Smooth muscle cell (in vitro differentiated cells): ENCODE measurements at regions not wholly inside any gene's neighbourhood (a gene's known extent, or its start where the extent isn't known, plus 50 kb on each side); places are given as distances from the start of the nearest gene placed in this dataset.

Experiments used
- DNase-seq: peaks from one replicate; lab custom pipeline; 2025; ENCODE audit not compliant: unreplicated experiment; lab: John Stamatoyannopoulos, UW
- H2AFZ ChIP-seq: fragments of 200-600 bp; sonication (generic); 2 replicates; pipeline ENCODE4 v1.6.0; 2016; ENCODE audit warnings: antibody characterized with exemption, low read depth, mild to moderate bottlenecking
- H3F3A ChIP-seq: fragments of 200-600 bp; sonication (generic); 2 replicates; pipeline ENCODE4 v1.6.0; 2017; ENCODE audit warnings: antibody characterized with exemption, low read depth
- H3K27ac ChIP-seq: fragments of 200-600 bp; sonication (generic); 2 replicates; pipeline ENCODE4 v1.5.1; 2016; ENCODE audit warnings: low read depth, mild to moderate bottlenecking
- H3K27me3 ChIP-seq: fragments of 200-600 bp; sonication (generic); 2 replicates; pipeline ENCODE4 v1.6.1; 2016; ENCODE audit warnings: low read depth, mild to moderate bottlenecking
- H3K36me3 ChIP-seq: fragments of 200-600 bp; sonication (generic); 2 replicates; pipeline ENCODE4 v1.5.1; 2016; ENCODE audit warnings: low read depth
- H3K4me1 ChIP-seq: fragments of 200-600 bp; sonication (generic); 2 replicates; pipeline ENCODE4 v1.5.1; 2016; ENCODE audit warnings: low read depth
- H3K4me2 ChIP-seq: fragments of 200-600 bp; sonication (generic); 2 replicates; pipeline ENCODE4 v1.6.0; 2016; ENCODE audit warnings: mild to moderate bottlenecking
- H3K4me3 ChIP-seq: fragments of 200-600 bp; sonication (generic); 2 replicates; pipeline ENCODE4 v1.5.1; 2016; ENCODE audit warnings: mild to moderate bottlenecking
- H3K79me2 ChIP-seq: fragments of 200-600 bp; sonication (generic); 2 replicates; pipeline ENCODE4 v1.6.0; 2016; ENCODE audit warnings: low read depth, mild to moderate bottlenecking
- H3K9ac ChIP-seq: fragments of 200-600 bp; sonication (generic); 2 replicates; pipeline ENCODE4 v1.6.0; 2016; ENCODE audit warnings: low read depth
- H3K9me3 ChIP-seq: fragments of 200-600 bp; sonication (generic); replicated peaks from 2 replicates; pipeline ENCODE4 v1.5.1; 2016; ENCODE audit warnings: low read depth
- H4K20me1 ChIP-seq: fragments of 200-600 bp; sonication (generic); 2 replicates; pipeline ENCODE4 v1.6.0; 2016; ENCODE audit warnings: low read depth
- WGBS: methylation state at CpG from one replicate; pipeline ENCODE4 v1.1.7; 2016; ENCODE audit warnings: low lambda C conversion rate; 5-methylcytosine and 5-hydroxymethylcytosine counted together
- TF ChIP-seq, protein P1 (sequence below): fragments of 200-600 bp; sonication (generic); IDR thresholded peaks from 2 replicates; pipeline ENCODE4 v1.5.1; 2017; ENCODE audit warnings: borderline replicate concordance, mild to moderate bottlenecking, antibody characterized with exemption; ENCODE audit not compliant: insufficient read depth, poor library complexity, severe bottlenecking

DNA sequence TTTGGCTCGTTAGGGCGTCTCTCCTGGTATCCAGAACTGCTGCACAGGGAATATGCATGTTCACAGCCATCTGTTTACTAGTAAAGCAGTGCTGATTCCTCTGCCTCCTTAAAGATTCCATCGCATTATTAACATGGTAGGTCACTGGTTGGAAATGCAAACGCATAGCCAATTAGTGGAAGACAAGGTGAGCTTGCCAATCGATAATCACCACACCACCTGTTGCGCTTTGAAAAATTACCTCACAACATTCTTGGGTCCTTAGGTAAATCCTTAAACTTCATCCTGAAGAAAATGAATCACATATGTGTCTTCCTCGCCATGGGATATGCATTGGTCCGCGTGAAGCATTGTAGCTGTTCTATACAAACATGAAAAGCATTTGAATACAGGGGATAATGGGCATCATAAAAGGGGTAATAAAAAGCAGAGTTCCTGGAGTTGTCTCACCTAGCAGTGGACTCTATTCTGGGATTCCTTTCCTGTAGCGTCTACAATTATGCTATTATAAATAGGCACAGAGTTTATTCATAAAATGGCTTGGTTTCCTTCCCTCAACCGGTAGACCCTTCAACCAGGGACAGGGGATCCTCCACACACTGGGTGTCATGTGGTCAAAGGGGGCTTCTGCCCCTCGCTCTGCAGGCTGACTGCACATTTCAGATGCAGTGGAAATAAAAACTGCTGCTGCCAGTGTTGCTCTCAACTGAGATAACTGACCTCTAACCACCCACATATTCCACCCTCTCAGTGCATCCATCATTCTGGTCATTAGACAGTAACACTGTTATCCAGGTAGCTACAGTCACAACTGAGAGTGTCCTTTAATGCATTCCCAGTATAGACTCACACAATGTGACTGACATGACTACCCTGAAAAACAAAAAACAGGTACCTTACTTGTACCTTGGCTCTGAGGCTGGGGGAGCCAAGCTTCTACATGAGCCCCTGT is 389.2 kb upstream of the NFE2L3 start:
- no peaks in the 10 kb centered on the region for H3K79me2 ChIP-seq
- H4K20me1 ChIP-seq = no peaks in the 10 kb centered on the region
- H3K9ac ChIP-seq = no peak overlapping the region
- no peaks in the 10 kb centered on the region for H3F3A ChIP-seq
- no peak overlapping the region for H3K4me2 ChIP-seq
- H3K4me3 ChIP-seq = no peak overlapping the region
- H3K27me3 ChIP-seq = peaks cover 4% of the 10 kb centered on the region
- no peak overlapping the region for H3K27ac ChIP-seq
- DNase-seq = no peak
- TF ChIP-seq, protein P1, sequence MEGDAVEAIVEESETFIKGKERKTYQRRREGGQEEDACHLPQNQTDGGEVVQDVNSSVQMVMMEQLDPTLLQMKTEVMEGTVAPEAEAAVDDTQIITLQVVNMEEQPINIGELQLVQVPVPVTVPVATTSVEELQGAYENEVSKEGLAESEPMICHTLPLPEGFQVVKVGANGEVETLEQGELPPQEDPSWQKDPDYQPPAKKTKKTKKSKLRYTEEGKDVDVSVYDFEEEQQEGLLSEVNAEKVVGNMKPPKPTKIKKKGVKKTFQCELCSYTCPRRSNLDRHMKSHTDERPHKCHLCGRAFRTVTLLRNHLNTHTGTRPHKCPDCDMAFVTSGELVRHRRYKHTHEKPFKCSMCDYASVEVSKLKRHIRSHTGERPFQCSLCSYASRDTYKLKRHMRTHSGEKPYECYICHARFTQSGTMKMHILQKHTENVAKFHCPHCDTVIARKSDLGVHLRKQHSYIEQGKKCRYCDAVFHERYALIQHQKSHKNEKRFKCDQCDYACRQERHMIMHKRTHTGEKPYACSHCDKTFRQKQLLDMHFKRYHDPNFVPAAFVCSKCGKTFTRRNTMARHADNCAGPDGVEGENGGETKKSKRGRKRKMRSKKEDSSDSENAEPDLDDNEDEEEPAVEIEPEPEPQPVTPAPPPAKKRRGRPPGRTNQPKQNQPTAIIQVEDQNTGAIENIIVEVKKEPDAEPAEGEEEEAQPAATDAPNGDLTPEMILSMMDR = no peak
- H3K9me3 ChIP-seq = no peaks in the 10 kb centered on the region
- peaks cover 15% of the 10 kb centered on the region for H3K4me1 ChIP-seq
- no peaks in the 10 kb centered on the region for H3K36me3 ChIP-seq
- WGBS = 70% methylated on average over 12 of the region's 12 CpGs
- no peak overlapping the region for H2AFZ ChIP-seq

DNA sequence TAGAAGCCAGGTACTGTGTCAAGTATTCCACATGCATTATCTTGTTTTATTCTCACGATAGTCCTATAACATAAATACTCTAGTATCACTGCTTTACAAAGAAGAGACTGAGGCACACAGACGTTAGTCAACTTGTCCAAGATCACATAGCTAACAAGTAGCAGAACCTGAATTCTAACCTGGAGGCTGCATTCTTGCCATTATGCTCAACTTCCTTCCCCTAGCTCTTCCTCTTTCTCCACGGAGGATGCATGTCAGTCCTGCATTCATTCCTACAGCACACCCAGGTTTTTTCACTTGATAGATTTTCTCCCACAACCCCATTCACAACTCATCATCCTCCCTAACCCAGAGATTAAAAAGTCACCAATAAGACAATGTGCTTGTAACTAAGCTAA is 388.5 kb upstream of the NFE2L3 start:
- Histone ChIP-seq H3K27ac (no peak overlapping the region), H3K4me3 (no peak overlapping the region), H4K20me1 (no peaks in the 10 kb centered on the region), H2AFZ (no peak overlapping the region), H3K4me2 (no peak overlapping the region), H3K4me1 (peaks cover 13% of the 10 kb centered on the region), H3K9me3 (no peaks in the 10 kb centered on the region), H3F3A (no peaks in the 10 kb centered on the region), H3K27me3 (peaks cover 4% of the 10 kb centered on the region), H3K36me3 (no peaks in the 10 kb centered on the region), H3K9ac (no peak overlapping the region), H3K79me2 (no peaks in the 10 kb centered on the region)
- TF ChIP-seq, protein P1 = no peak
- WGBS = 65% methylated on average over 3 of the region's 3 CpGs
- DNase-seq = no peak

DNA sequence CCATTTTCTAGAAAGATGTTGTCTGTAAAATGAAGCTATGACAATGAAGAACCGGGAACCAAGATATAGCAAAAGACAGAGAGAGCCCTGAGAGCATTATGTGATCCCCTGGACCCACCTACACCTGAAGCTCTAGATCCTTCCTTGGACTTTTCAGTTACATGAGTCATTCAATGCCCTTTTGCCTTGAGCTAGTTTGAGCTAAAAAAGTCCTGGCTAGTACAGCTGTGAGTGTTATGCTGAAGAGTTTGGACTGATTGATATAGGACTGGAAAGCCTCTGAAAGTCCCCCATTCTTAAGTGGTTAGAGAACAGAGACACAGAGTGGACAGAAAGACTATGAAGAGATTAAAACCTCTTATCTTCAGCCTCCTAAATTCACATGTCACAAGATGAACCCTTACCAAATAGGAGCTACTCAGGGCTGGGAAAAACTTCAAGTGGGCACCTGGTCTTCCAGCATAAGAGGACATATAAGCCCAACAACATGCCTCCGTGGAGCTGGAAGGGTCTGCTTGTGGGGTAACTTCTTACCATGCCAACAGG is 386.8 kb upstream of the NFE2L3 start:
- H3K4me2 ChIP-seq = no peak overlapping the region
- H3K36me3 ChIP-seq = no peaks in the 10 kb centered on the region

More for the DNA sequence above, 386.8 kb upstream of the NFE2L3 start:
- H3K27me3 ChIP-seq = peaks cover 4% of the 10 kb centered on the region
- H3K79me2 ChIP-seq = no peaks in the 10 kb centered on the region
- 85% methylated on average over 2 of the region's 2 CpGs for WGBS
- H3F3A ChIP-seq = no peaks in the 10 kb centered on the region
- no peak overlapping the region for H3K4me3 ChIP-seq
- H3K4me1 ChIP-seq = no peaks in the 10 kb centered on the region
- no peaks in the 10 kb centered on the region for H4K20me1 ChIP-seq
- no peaks in the 10 kb centered on the region for H3K9me3 ChIP-seq
- no peak overlapping the region for H3K27ac ChIP-seq
- TF ChIP-seq, protein P1 = no peak
- no peak overlapping the region for H2AFZ ChIP-seq
- no peak for DNase-seq
- H3K9ac ChIP-seq = no peak overlapping the region
